Glutamatergic neuron (in vitro differentiated cells): ENCODE measurements at regions not wholly inside any gene's neighbourhood (a gene's known extent, or its start where the extent isn't known, plus 50 kb on each side); places are given as distances from the start of the nearest gene placed in this dataset.
"Not testable (repeated sequence)": the region's sequence is repeated elsewhere in the genome, so short reads cannot be mapped to it uniquely, and the experiment has no call there.

ENCODE experiments used
- DNase-seq: peaks from one replicate; pipeline ENCODE4 v3.0.0; 2022
- H3K27ac Mint-ChIP-seq: one replicate; pipeline ENCODE4 v1.8.0; 2020; ENCODE audit warnings: mild to moderate bottlenecking, mixed read lengths, inconsistent platforms; ENCODE audit not compliant: unreplicated experiment
- H3K27me3 Mint-ChIP-seq: one replicate; pipeline ENCODE4 v1.8.0; 2020; ENCODE audit warnings: mild to moderate bottlenecking, moderate library complexity, mixed read lengths, inconsistent platforms; ENCODE audit not compliant: unreplicated experiment
- H3K36me3 Mint-ChIP-seq: one replicate; pipeline ENCODE4 v1.8.0; 2020; ENCODE audit warnings: mild to moderate bottlenecking, mixed read lengths, inconsistent platforms; ENCODE audit not compliant: unreplicated experiment
- H3K4me1 Mint-ChIP-seq: one replicate; pipeline ENCODE4 v1.8.0; 2020; ENCODE audit warnings: mild to moderate bottlenecking, low read depth, mixed read lengths, inconsistent platforms; ENCODE audit not compliant: unreplicated experiment
- H3K4me3 Mint-ChIP-seq: one replicate; pipeline ENCODE4 v1.8.0; 2020; ENCODE audit warnings: mild to moderate bottlenecking, mixed read lengths, inconsistent platforms; ENCODE audit not compliant: unreplicated experiment
- H3K9me3 Mint-ChIP-seq: one replicate; pipeline ENCODE4 v1.8.0; 2020; ENCODE audit warnings: mild to moderate bottlenecking, moderate library complexity, mixed read lengths, inconsistent platforms; ENCODE audit not compliant: unreplicated experiment
- TF ChIP-seq, protein P1 (sequence below): fragments of 200-600 bp; sonication (generic); IDR thresholded peaks from one replicate; pipeline ENCODE4 v1.5.0; 2021; ENCODE audit not compliant: partially characterized antibody, unreplicated experiment

GRCh38 chr14:53620890-53621289 lies 335.7 kb downstream of the BMP4 start:
- H3K9me3 Mint-ChIP-seq = no peaks in the 10 kb centered on the region
- no peak overlapping the region for H3K27ac Mint-ChIP-seq
- no peaks in the 10 kb centered on the region for H3K36me3 Mint-ChIP-seq
- peaks cover 12% of the 10 kb centered on the region for H3K4me1 Mint-ChIP-seq
- peaks cover 2% of the 10 kb centered on the region for H3K27me3 Mint-ChIP-seq
- no peak for DNase-seq
- H3K4me3 Mint-ChIP-seq = no peak overlapping the region
- TF ChIP-seq, protein P1, sequence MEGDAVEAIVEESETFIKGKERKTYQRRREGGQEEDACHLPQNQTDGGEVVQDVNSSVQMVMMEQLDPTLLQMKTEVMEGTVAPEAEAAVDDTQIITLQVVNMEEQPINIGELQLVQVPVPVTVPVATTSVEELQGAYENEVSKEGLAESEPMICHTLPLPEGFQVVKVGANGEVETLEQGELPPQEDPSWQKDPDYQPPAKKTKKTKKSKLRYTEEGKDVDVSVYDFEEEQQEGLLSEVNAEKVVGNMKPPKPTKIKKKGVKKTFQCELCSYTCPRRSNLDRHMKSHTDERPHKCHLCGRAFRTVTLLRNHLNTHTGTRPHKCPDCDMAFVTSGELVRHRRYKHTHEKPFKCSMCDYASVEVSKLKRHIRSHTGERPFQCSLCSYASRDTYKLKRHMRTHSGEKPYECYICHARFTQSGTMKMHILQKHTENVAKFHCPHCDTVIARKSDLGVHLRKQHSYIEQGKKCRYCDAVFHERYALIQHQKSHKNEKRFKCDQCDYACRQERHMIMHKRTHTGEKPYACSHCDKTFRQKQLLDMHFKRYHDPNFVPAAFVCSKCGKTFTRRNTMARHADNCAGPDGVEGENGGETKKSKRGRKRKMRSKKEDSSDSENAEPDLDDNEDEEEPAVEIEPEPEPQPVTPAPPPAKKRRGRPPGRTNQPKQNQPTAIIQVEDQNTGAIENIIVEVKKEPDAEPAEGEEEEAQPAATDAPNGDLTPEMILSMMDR = no peak

GRCh38 chr14:53620317-53620716 lies 336.3 kb downstream of the BMP4 start:
- TF ChIP-seq, protein P1 = no peak
- Mint-ChIP-seq H3K36me3 (no peaks in the 10 kb centered on the region), H3K27me3 (peaks cover 2% of the 10 kb centered on the region), H3K4me3 (no peak overlapping the region), H3K4me1 (peaks cover 12% of the 10 kb centered on the region), H3K27ac (no peak overlapping the region), H3K9me3 (no peaks in the 10 kb centered on the region)
- no peak for DNase-seq

DNA sequence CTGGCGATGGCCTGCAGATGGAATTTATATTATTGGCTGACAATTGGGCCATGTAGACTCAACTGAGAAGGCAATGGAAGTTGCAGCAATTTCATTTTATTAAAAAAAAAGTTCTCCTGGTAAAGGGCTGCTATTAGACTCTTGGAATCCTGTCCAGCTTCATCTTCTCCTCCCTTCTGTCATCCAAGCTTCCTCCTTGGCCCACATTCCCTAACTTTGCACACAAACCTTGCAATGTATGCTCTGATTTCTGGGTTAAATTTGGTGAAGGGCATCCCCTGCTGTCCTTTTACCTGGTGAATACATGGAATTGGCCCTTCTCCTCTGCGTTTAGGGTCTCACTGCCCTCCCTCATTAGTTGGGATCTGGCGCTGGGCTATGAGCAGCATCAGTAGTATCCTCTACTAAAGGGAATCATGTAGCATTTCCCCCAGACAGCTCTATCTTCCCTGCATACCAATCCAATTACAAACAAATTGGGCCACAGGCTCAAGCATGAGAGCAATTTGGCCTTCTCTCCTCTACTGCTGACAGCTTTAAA lies 336.9 kb downstream of the BMP4 start:
- Mint-ChIP-seq H3K9me3 (no peaks in the 10 kb centered on the region), H3K4me3 (no peak overlapping the region), H3K4me1 (peaks cover 12% of the 10 kb centered on the region), H3K27ac (no peak overlapping the region), H3K36me3 (no peaks in the 10 kb centered on the region), H3K27me3 (peaks cover 2% of the 10 kb centered on the region)
- TF ChIP-seq, protein P1 = no peak
- no peak for DNase-seq

- H3K4me3 Mint-ChIP-seq, H3K27me3 Mint-ChIP-seq, H3K27ac Mint-ChIP-seq, H3K36me3 Mint-ChIP-seq, H3K4me1 Mint-ChIP-seq, H3K9me3 Mint-ChIP-seq, DNase-seq: not testable (repeated sequence)
Measured at GRCh38 chr14:53616536-53616935, 340.1 kb downstream of the BMP4 start.

DNA sequence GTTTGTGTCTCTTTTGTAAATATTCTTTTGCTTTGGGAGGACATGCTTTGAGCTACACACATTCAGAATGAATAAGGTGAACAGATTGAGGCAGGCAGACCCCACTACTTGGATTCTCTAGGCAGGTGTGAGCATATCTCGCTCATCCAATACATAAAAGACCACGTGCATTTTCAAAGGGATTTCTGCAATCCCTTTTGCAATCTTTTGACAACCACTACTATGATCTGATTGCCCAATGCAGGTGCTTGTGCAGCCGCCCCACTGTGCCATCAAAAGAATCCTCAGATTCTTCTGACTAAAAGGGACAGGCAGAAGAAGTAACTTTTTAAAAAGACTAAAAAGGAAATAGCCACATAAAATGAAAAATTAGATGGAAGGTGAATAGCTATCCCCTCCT lies 341.4 kb downstream of the BMP4 start:
- no peak overlapping the region for H3K4me3 Mint-ChIP-seq
- peaks cover 1% of the 10 kb centered on the region for H3K4me1 Mint-ChIP-seq
- no peak for DNase-seq
- no peaks in the 10 kb centered on the region for H3K9me3 Mint-ChIP-seq
- H3K27ac Mint-ChIP-seq = no peak overlapping the region
- peaks cover 2% of the 10 kb centered on the region for H3K27me3 Mint-ChIP-seq
- no peaks in the 10 kb centered on the region for H3K36me3 Mint-ChIP-seq
- TF ChIP-seq, protein P1 = no peak
